Nephron (organoid): ENCODE measurements at regions not wholly inside any gene's neighbourhood (a gene's known extent, or its start where the extent isn't known, plus 50 kb on each side); places are given as distances from the start of the nearest gene placed in this dataset.
"Not testable (repeated sequence)": the region's sequence is repeated elsewhere in the genome, so short reads cannot be mapped to it uniquely, and the experiment has no call there.

Experiments used
- H3K27ac Mint-ChIP-seq, 3 experiments: 2 replicates each; pipeline ENCODE4 v1.8.0; 2020; ENCODE audit warnings: mixed read lengths in 3 of 3, mild to moderate bottlenecking in 2 of 3, moderate library complexity in 1 of 3
- H3K27me3 Mint-ChIP-seq: 2 replicates; pipeline ENCODE4 v1.8.0; 2021; ENCODE audit warnings: low read depth, mild to moderate bottlenecking, moderate library complexity, mixed read lengths
- H3K36me3 Mint-ChIP-seq: 2 replicates; pipeline ENCODE4 v1.8.0; 2020; ENCODE audit warnings: low read depth, mixed read lengths
- H3K4me1 Mint-ChIP-seq: 2 replicates; pipeline ENCODE4 v1.8.0; 2020; ENCODE audit warnings: mixed read lengths
- H3K4me3 Mint-ChIP-seq, 3 experiments: 2 replicates each; pipeline ENCODE4 v1.8.0; 2020; ENCODE audit warnings: mild to moderate bottlenecking in 3 of 3, mixed read lengths in 3 of 3, moderate library complexity in 2 of 3
- H3K9me3 Mint-ChIP-seq: 2 replicates; pipeline ENCODE4 v1.8.0; 2020; ENCODE audit warnings: mixed read lengths
- CTCF ChIP-seq, 3 experiments: fragments of 200-600 bp; sonication (generic); IDR thresholded peaks; one replicate each; pipeline ENCODE4 v1.5.0; 2021; ENCODE audit warnings: antibody characterized with exemption in 3 of 3; ENCODE audit not compliant: unreplicated experiment in 3 of 3

DNA sequence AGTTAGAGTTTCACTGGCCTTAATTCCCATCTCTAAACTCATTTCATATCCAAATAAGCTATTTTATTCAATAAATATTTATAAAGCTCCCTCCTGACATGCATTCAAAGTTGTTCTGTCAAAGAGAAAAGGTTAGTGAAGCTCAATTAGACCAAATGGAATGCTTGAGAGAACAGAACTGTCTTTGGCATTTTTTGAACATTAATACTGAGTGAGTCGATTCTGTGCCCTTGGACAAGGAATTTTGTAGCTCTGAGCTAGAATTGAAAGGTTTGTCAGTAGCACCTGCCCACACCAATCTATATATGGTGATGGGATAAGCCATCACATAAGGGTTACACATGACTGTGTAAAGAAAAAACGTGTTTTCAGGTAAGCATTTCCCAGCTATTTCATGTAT, 631.2 kb upstream of the CCNG1 start:
- no peak overlapping the region for H3K4me3 Mint-ChIP-seq
- peaks cover 9% of the 10 kb centered on the region for H3K27me3 Mint-ChIP-seq
- H3K36me3 Mint-ChIP-seq = no peaks in the 10 kb centered on the region
- no peak for TF ChIP-seq CTCF (IDR thresholded peaks at IDR 0.05; ENCODE audit: unreplicated experiment in 3 of 3)
- H3K4me1 Mint-ChIP-seq = no peaks in the 10 kb centered on the region
- no peaks in the 10 kb centered on the region for H3K9me3 Mint-ChIP-seq
- H3K27ac Mint-ChIP-seq = no peak overlapping the region

GRCh38 chr5:162811071-162811470, 626.3 kb upstream of the CCNG1 start:
- Mint-ChIP-seq H3K27me3 (peaks cover 9% of the 10 kb centered on the region), H3K27ac (no peak overlapping the region), H3K9me3 (no peaks in the 10 kb centered on the region), H3K36me3 (no peaks in the 10 kb centered on the region), H3K4me3 (no peak overlapping the region), H3K4me1 (no peaks in the 10 kb centered on the region)
- TF ChIP-seq CTCF (IDR thresholded peaks at IDR 0.05; ENCODE audit: unreplicated experiment in 3 of 3) = no peak

- H3K4me3 Mint-ChIP-seq = no peak overlapping the region
- TF ChIP-seq CTCF (IDR thresholded peaks at IDR 0.05; ENCODE audit: unreplicated experiment in 3 of 3) = no peak
These were observed 620.6 kb upstream of the CCNG1 start for GRCh38 chr5:162816816-162817215.

GRCh38 chr5:162817364-162817763, 620.0 kb upstream of the CCNG1 start:
- no peak for TF ChIP-seq CTCF (IDR thresholded peaks at IDR 0.05; ENCODE audit: unreplicated experiment in 3 of 3)
- Mint-ChIP-seq H3K4me3 (no peak overlapping the region), H3K9me3 (no peaks in the 10 kb centered on the region), H3K27me3 (no peaks in the 10 kb centered on the region), H3K27ac (peak overlapping the region in 1 of 3 experiments; percentile 40), H3K36me3 (no peaks in the 10 kb centered on the region), H3K4me1 (no peaks in the 10 kb centered on the region)

More at GRCh38 chr5:162816816-162817215, 620.6 kb upstream of the CCNG1 start:
- H3K9me3 Mint-ChIP-seq = no peaks in the 10 kb centered on the region
- H3K27me3 Mint-ChIP-seq = no peaks in the 10 kb centered on the region
- H3K4me1 Mint-ChIP-seq = no peaks in the 10 kb centered on the region
- peak overlapping the region in 1 of 3 experiments; percentile 40 for H3K27ac Mint-ChIP-seq
- H3K36me3 Mint-ChIP-seq = no peaks in the 10 kb centered on the region

- not testable (repeated sequence) for H3K4me3 Mint-ChIP-seq, H3K36me3 Mint-ChIP-seq, H3K27me3 Mint-ChIP-seq, H3K4me1 Mint-ChIP-seq, H3K9me3 Mint-ChIP-seq, H3K27ac Mint-ChIP-seq
These were observed 615.7 kb upstream of the CCNG1 start for GRCh38 chr5:162821664-162822063.

- H3K4me3 Mint-ChIP-seq = no peak overlapping the region
- no peaks in the 10 kb centered on the region for H3K4me1 Mint-ChIP-seq
- TF ChIP-seq CTCF (IDR thresholded peaks at IDR 0.05; ENCODE audit: unreplicated experiment in 3 of 3) = no peak
- no peaks in the 10 kb centered on the region for H3K36me3 Mint-ChIP-seq
- no peaks in the 10 kb centered on the region for H3K9me3 Mint-ChIP-seq
- no peaks in the 10 kb centered on the region for H3K27me3 Mint-ChIP-seq
- no peak overlapping the region for H3K27ac Mint-ChIP-seq
These were observed 613.0 kb upstream of the CCNG1 start for GRCh38 chr5:162824360-162824759.
